ENCODE measurements at regions not wholly inside any gene's neighbourhood (a gene's known extent, or its start where the extent isn't known, plus 50 kb on each side); places are given as distances from the start of the nearest gene placed in this dataset.
"Not testable (repeated sequence)": the region's sequence is repeated elsewhere in the genome, so short reads cannot be mapped to it uniquely, and the experiment has no call there.

DNA sequence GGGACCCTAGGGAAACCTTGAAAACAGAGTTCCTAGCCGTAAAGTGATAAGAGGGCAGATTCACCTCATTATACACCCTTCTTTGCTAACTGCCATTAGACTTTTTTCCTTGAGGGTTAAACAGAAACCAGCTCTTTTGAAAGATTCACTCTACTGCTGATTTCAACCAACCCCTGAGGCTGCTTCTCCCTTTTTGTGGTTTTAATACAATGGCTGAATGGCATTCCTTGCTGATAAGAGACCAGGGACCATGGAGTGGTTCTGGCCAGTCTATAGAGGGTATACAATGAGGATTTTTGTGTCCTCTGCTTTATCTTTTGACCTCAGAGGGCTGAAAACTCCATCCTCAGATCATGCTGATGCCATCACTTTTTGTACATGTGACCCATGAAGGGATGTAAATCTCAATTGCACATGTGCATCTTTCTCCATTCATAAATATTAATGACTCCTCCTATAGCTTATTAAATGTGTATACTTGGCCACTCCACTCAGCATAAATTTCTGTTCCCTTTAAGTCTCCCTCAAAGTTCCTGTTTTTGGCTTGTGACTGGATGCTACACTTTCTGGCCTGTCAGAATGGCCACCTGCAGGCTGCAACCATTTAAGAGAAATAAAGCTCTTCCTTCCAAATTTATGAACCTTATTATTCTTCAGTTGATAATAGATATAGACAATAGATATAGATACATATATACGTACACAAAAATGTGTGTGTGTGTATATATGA is 233.8 kb upstream of the SEL1L start:
- H3K27ac ChIP-seq, result no peak overlapping the region
- no peak for TF ChIP-seq ZFX (IDR thresholded peaks at IDR 0.05; ENCODE audit: borderline replicate concordance)
- no peak for TF ChIP-seq CTCF (IDR thresholded peaks at IDR 0.05)

- TF ChIP-seq CTCF (IDR thresholded peaks at IDR 0.05) (no peak), ZFX (IDR thresholded peaks at IDR 0.05; ENCODE audit: borderline replicate concordance) (no peak)
- H3K27ac ChIP-seq, result no peak overlapping the region
These were observed 238.1 kb upstream of the SEL1L start for GRCh38 chr14:81771651-81772275.

DNA sequence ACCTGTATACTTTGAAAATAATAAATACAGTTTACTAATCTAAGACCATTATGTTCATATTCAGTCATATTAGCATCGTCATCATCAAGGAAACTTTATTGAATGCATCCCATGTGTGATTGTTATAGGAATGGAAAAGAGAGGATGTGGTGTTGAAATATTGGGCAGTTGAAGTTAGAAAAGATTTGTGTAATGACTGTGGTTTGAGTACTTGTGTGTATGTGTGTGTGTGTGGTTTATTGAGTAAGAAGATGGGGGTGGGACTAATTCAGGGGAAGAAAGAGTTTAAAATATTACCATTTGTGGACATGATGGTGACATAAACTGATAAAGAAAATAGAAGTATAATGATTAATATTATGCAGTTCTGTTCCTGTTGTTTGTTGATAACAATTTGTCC is 238.7 kb upstream of the SEL1L start:
- no peak for TF ChIP-seq CTCF (IDR thresholded peaks at IDR 0.05)
- TF ChIP-seq ZFX (IDR thresholded peaks at IDR 0.05; ENCODE audit: borderline replicate concordance), result no peak
- H3K27ac ChIP-seq, result no peak overlapping the region

DNA sequence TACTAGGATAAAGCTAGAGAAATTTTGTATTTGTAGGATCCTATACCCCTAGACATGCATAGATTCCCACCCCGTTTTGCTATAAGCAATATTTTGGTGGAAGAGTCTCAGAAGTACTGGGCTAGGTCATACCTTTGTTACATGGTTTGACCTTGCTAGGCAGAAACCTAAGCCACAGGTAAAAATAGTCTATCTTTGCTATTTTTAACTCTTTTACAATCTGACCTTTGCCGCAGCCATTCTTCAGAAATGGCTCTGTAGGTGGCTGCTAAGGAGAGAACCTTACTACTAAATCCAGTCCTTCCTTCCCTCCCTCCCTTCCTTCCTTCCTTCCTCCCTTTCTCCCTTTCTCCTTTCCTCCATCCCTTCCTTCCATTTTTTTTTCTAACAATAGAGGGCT is 242.9 kb upstream of the SEL1L start:
- no peak for TF ChIP-seq CTCF (IDR thresholded peaks at IDR 0.05)
- no peak for TF ChIP-seq ZFX (IDR thresholded peaks at IDR 0.05; ENCODE audit: borderline replicate concordance)
- no peak overlapping the region for H3K27ac ChIP-seq

DNA sequence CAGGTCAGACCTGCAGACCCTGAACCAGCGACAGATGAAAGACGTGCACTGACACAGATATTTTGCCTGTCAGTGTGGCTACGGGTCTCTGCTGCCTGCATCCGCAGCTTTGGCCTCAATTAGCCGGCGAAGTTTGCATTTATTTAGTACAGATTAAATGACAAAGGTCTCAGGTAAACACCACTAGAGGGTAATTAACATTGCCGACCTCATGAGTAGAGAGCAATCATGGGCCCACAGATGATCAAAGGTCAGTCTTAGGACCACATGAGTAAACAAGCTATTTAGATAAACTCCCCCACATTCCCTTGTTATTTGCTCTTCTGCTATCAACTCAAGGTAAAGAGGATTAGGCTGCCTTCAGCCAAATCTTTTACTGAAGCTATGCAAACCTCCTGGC is 248.1 kb upstream of the SEL1L start:
- not testable (repeated sequence) for H3K27ac ChIP-seq

- no peak overlapping the region for H3K27ac ChIP-seq
- TF ChIP-seq CTCF (IDR thresholded peaks at IDR 0.05) (no peak), ZFX (IDR thresholded peaks at IDR 0.05; ENCODE audit: borderline replicate concordance) (no peak)
These were observed 250.4 kb upstream of the SEL1L start for GRCh38 chr14:81784084-81784483.

DNA sequence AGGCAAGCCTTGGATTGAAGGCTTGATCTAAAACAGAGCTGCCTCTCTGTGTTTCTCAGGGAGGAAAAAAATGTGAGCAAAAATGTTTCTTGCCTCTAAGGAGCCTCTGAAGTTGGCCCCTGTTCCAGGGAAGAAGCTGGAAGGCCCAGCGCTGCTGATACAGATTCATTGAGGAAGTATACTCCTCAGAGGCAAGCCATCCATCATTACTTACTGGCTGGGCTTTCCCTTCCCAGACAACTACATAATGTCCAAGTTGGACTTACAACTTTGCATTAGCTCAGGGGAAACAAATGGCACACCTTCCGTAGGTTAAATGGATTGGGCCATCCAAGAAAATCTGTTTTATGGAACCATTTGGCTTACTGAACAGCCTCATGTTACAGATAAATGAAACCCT is 263.7 kb upstream of the SEL1L start:
- TF ChIP-seq ZFX (IDR thresholded peaks at IDR 0.05; ENCODE audit: borderline replicate concordance), result no peak
- no peak for TF ChIP-seq CTCF (IDR thresholded peaks at IDR 0.05)
- H3K27ac ChIP-seq, result no peak overlapping the region

Measured in 22Rv1 (cell line).